GM11168 (cell line): ENCODE measurements at regions not wholly inside any gene's neighbourhood (a gene's known extent, or its start where the extent isn't known, plus 50 kb on each side); places are given as distances from the start of the nearest gene placed in this dataset.
"Not testable (repeated sequence)": the region's sequence is repeated elsewhere in the genome, so short reads cannot be mapped to it uniquely, and the experiment has no call there.

ENCODE experiments used
- in situ Hi-C: fragments of 300-500 bp; cut with MboI; formaldehyde crosslinking; loops from one replicate; pipeline ENCODE4 v1.12.0; 2022; ENCODE audit warnings: low sequenced_read_pairs; ENCODE audit not compliant: unreplicated experiment

DNA sequence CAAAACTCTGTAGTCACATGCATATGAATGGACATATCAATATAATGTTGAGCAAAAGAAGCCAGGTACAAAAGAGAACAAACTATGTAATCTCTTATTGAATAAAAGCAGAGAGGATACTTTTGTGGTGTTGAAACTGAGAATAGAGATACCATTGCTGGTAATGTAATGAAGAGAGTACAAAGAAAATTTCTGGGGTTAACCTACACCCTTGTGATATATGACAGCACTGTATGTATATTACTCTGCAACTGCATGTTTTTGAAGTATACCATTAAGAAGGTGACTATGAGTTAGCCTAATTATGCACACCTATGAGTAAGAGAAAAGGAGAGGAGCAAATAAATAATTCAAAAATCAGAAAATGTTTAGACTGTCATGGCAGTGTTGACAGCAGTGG lies 268.8 kb upstream of the DEFB112 start:
- in situ Hi-C loops: no loop called here

DNA sequence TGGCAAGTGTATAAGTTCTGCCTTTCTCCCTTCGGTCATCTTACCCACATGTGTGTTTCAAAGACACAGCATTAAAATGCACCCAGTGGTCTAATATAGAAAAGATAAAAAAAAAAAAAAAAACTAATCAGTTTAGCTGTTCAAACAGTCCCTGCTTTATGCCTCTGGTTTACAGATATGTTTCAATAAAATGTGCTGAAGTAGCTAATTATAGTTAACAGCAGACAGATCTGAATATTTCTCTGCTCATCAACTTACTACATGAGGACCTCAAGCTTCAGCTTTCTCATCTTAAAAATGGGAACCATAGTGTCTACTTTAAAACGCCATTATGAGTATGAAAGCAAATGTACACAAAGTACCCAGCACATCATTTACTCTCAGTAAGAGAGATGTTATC lies 280.6 kb upstream of the DEFB112 start:
- in situ Hi-C loops: no loop called here

DNA sequence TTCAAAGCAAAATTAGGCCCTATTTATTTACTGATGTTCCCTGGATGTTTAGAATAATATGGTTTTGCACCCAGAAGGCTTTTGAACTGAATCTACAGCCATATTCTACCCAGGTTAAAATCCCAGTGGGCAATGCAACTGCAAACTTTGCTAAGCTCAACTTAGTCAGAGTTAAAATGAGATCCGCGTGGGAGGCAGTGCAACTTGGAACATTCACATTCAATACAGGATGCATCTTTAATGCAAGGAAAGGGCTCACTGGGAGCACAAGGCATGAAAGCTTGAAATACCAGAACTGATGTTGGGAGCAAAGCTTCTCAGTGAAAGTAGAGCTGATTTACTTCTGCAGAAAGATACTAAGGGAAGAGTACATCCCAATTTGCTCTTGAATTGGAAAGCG lies 281.2 kb upstream of the DEFB112 start:
- in situ Hi-C loops: no loop called here

DNA sequence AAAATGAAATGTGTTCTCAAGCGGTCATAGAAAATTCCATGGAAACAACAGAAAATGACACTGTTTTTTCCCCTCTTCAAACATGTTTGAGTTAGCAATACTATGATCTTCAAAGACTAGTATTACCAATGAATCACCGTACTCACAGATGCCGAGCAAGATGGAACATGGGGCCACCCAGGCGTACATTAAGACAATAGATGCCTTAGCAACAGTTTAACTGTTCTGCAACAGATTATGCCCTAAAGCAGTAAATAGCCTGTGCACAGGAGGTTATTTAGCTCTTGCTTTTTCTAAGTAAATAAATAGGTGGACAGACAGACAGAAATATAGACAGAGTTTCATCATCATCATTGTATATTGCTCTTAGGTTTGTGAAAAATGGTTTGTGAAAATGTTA lies 284.0 kb upstream of the DEFB112 start:
- in situ Hi-C loops: no loop called here

DNA sequence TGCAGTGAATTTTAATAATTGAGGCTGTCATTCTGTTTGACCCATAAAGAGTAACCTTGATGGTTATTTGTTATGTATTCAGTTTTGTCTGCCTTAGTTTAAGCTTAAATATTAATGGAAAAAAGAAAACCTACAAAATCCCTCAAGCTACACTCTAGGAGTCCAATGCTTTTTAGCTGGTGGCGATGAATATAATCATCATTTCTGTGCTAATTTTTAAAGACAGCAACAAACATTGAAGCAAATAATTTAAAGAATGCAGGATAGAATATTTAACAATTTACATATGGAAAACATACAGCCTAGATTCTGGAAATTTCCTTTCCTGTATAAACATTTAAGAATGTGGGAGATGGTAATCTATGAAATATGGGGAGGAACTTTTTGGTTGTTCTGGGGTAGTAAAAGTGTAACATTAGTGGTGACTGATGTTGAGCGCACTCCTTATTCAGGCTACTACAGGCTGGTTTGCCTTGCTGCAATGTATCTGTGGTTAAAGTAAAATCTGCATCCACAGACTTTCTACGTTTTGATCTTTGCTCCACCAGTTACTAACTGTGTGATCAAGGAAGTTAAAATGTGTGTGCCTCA lies 287.9 kb upstream of the DEFB112 start:
- in situ Hi-C loops: no loop called here

DNA sequence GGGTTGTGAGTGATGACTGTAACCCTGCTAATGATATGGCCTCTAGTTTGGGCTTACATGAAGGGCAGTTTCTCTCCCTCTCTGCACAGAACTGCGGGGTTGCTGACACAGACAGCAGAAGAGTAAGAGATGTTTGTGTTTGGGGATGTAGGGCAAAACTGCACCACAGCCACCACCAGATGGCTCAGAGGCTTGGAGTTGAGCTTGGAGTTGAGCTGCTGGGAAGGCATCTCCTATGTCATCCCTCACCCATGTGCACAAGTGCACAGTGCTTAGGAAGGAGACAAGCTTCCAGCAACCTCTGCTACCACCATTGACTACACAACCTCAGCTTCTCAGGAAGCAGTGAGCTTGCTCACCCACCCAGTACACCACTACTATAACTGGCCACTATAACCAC lies 303.9 kb upstream of the DEFB112 start:
- in situ Hi-C loops: no loop called here

DNA sequence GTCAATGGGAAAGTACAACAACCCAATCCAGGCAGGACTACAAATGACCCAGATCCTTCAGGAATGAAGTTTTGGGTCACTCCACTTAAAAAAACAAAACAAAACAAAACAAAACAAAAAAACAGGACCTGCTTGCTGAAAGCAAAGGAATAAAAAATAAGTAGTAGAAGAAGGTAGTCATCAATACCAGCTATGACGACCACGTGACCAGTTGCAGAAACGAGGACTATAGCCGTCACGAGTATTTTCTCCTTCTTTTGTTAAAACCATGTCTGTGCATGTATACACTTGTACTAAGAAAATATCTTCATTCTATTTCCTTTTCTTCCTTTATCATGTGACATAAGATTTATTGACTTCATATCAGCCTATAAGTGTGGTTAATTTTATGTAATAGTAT lies 308.4 kb upstream of the DEFB112 start:
- in situ Hi-C loops: no loop called here

DNA sequence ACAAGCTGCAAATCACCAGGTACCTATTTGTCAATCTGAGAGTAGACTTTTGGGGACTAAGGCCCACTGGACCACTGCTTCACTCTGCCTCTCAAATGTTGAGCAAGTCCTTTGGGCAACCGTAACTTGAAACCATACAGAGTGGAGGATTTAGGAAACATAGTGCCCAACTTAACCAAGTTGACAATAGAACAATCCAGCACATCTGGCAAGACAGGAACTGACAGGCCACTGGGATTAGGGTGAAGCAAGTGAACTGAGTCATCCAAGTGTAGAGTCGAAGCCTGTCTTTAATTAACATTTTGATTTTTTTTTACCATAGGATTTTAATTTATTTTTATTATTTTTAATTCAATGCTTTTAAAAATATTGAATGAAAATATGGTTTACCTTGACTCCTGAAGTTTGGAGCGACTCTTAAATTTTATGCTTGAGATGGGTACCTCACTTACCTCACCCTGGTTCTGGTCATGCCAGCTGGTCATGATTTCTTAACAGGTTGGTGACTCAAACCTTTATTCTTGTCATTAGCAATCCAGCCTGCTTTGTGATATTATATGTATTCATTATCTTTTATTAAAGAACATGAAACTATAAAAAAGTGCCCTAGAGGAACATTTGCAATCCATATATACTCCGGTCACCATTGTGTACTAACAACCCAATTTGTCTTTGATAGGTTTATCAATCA lies 312.1 kb upstream of the DEFB112 start:
- in situ Hi-C loops: no loop called here

DNA sequence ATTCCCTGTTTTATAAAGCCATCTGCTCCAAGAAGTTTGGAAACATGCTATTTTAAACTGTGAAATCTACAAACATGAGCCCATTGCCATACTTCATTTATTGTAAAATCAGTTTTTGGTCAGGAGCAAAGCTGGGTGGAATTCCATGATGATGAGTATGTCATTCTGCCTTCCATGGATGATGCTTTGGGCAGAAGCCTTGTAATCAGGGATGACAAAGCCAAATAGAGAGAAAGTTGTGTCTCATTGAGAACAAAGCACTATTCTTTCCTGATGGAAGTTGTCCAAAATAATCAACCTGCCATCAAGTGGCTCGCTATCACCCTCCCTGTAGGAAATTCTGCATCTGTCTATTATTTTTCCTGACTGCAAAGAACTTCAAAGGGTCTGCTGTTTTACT lies 313.0 kb upstream of the DEFB112 start:
- in situ Hi-C loops: no loop called here

DNA sequence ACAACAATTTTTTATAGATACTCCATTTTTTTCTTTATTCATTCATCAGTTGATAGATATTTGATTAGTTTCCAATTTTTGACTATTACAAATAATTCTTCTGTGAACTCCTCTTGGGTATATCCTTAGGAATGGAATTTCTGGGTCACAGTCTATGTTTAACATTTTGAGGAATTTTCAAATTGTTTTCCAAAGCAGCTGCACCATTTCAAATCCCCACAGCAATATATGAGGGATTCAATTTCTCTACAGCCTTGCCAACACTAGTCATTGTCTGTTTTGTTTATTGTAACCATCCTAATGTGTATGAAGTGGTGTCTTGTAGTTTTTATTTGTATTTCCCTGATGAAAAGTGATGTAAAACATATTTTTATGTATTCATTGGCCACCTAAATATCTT lies 320.3 kb upstream of the DEFB112 start:
- in situ Hi-C loops: no loop called here

DNA sequence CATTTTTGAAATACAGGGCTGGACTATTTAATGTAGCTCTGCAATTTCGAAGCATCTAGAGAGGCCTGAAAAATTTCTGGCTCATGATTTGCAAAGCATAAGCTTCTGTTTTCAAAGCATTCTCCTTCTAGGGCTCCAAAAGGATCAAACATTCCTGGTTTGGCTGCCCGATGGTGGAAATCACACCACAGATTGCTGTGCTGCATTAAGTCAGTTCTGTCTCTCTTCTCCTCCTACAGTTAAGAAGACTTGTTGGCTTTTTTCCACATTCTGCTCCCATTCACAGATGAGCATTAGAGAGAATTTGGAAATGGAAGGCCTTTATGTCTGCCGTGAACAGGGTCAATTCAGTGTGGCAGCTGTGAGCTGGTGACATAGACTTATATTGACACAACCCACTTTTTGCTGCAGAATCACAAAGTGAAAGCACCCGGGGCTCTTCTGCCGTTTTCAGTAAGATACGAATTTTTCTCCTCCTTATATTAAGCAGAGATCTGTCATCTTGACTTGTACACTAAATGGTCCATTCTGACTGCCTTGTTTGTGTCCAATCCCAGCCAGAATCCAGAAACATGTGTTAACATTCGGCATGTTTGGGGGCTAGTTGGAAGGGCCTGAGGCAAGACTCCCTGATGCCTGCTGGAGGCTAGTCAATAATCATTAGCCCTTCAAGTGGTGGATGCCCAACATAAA lies 330.8 kb upstream of the DEFB112 start:
- in situ Hi-C loops: no loop called here

DNA sequence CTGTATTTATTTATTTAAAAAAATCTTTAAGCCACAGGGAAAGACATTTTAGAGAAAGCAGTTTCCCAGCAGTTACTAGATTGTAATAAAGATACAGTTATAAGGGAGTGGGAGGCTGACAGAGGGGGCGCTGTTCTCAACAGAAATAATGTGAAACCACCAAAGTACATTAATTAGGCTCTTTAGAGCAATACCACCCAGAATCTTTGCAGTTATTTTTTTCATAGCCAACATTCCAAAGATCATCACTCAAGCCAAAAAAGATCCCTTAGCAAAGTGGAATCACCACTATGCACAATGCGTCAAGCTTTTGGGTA lies 331.3 kb upstream of the DEFB112 start:
- in situ Hi-C loops: no loop called here

DNA sequence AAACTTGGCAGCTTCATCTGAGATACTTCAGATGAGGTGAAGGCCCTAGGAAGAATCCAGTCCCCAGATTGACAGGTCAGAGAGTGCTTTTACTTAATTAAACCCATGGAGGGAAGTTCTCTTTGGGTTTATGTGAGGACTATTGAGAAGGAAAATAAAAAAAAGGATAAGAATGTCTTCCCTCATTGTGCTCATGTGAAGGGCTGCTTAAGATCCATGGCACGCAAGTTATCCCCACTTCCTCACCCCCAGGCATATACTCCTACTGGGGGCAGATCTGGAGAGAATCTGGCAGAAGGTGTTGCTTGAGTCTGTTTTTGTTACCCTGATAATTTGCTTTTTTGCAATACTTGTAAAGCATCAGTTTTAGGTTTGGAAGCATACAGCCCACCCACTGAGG lies 322.9 kb upstream of the TFAP2D start:
- in situ Hi-C loops: no loop called here

DNA sequence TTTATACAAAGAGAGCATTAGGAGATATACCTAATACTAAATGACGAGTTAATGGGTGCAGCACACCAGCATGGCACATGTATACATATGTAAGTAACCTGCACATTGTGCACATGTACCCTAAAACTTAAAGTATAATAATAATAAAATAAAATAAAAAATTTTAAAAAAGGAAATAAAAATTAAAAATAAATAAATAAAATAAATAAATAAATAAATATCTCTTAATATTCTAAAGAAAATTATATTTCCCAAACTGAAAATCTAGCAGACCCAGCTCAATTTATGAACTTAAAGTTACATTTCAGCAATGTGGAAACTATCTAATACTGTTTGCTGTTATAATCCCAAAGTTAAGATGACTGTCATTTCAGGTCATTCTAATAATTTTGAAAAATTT lies 319.2 kb upstream of the TFAP2D start:
- in situ Hi-C loops: not testable (repeated sequence)

DNA sequence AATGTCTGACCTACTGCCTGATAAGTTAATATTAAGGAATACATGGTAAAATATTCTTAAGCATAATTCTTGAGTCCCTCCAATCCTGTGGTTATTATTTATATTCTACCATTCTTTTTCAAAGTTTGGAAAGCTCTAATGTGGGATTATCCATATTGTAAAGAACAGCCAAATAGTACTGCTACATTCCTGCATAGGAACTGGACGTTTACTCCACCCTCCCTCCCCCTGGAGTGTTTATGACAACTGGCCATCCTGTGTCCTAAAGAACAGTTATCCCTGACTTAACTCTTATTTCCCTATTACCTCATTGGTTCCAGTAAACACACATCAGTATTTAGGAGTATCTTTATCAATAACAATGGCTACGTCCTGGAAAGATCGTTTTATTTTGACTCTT lies 308.7 kb upstream of the TFAP2D start:
- in situ Hi-C loops: no loop called here

DNA sequence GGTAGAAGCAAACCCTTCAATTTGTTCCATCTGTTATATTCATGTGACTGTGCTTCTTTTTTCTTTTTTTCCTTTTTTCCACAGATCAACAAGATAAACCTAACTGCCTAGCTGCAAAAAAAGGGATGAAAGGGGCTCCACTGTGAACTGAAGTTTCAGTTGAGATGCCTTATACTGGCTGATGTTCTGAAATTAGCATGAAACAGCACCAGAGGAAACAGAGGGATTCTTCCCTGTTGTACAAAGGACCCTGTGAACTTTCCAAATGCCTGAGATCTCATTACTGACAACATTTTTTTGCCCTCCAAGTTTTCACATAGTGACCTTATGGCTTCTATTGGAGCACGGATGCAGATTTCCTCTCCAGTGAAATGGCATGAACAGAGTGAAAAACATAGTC lies 302.7 kb upstream of the TFAP2D start:
- in situ Hi-C loops: no loop called here

DNA sequence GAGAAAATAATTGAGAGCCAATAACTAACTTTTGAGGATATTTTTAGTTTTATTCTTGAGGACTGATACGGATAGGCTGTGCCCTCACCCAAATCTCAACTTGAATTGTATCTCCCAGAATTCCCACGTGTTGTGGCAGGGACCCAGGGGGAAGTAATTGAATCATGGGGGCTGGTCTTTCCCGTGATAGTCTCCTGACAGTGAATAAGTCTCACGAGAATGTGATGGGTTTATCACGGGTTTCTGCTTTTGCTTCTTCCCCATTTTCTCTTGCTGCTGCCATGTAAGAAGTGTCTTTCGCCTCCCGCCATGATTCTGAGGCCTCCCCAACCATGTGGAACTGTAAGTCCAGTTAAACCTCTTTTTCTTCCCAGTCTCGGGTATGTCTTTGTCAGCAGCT lies 292.3 kb upstream of the TFAP2D start:
- in situ Hi-C loops: not testable (repeated sequence)

DNA sequence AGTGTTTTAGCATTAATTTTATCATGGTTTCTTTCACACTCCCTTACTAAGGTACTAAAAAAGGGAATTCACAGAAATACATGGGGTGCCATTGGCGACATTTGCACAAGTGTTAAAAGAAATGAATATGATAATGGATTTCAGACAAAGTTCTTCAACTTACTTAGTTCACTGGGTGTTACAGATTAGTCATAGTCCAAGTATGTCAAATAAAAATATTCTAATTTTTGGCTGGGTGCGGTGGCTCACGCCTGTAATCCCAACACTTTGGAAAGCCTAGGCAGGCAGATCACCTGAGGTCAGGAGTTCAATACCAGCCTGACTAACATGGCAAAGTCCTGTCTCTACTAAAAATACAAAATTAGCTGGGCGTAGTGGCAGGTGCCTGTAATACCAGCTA lies 286.1 kb upstream of the TFAP2D start:
- in situ Hi-C loops: no loop called here

DNA sequence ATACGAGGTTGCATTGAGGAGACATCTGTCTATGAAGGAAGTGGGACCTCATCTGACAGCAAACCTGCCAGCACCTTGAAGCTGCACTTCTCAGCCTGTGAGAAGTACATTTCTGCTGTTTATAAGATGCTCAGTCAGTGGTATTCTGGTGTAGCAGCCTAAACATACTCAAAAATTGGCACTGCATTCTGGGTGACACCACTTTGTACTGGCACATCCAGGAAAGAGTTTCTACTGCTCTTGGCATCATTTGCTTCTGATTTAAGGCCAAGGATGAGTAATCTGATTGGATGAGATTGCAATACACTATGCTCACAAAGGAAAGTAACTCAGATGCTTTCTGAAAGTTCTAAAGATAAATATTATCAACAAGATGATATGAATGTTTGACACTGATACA lies 275.4 kb upstream of the TFAP2D start:
- in situ Hi-C loops: no loop called here

DNA sequence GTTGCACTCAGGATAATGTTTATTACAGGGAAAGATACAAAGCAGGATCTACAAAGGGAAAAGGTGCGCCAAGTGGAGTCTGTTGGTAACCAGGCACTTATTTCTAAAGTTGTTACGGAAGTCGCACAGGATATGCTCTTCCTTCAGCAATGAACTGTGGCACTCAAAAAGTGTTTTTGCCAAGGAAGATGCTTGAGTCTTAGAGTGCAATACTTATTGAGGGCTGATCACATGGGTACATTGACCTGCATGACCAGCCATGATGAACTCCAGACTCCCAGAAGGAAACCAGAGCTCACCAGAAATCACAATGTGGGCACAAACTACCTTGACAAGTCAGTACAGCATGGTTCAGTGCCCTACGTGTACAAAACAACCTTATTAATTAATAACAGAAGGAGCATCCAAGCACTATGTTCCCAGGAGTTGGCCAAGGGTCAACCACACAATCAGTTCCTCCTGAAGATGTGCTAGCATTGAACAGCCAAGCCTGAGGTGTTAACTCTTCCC lies 270.7 kb upstream of the TFAP2D start:
- in situ Hi-C loops: no loop called here

DNA sequence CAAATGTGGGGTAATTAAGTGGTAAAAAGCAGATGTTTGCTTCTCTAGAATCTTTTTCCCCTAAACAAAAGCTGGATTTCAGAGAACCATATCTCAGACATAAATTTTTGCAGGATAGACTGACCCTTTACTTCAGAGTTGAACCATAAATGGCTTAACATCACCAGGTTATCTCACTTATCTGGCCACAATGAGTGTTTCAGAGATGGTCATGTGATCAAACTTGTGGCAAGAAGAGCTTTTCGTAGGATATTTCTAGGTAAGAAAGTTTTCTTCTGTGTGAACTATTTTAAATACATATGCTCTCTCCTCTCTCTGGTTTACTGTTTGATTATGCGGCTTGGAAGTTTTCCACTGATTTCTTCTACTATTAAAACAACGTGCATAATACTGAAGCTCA lies 270.2 kb upstream of the TFAP2D start:
- in situ Hi-C loops: no loop called here

DNA sequence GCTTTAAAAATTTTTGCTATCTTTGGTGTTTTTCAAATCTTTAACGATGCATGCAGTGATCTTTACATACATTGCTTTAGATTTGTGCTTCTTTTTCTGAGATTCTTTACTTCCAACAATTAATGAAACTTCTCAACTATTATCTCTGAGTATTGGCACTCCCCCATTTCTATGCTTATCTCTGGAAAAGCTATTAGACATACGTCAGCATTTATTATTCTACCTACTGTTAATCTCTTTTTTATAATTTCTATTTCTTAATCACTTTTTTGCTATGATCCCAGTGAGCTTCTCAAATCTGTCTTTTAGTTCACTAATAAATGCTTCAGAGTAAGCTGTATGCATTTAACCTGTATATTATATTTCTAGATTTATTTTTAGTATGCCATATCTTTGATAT lies 264.2 kb upstream of the TFAP2D start:
- in situ Hi-C loops: no loop called here
